ENCODE measurements at regions not wholly inside any gene's neighbourhood (a gene's known extent, or its start where the extent isn't known, plus 50 kb on each side); places are given as distances from the start of the nearest gene placed in this dataset.
A peak's percentile ranks its signal among the peaks of the same experiment; 100 is the strongest.

DNA sequence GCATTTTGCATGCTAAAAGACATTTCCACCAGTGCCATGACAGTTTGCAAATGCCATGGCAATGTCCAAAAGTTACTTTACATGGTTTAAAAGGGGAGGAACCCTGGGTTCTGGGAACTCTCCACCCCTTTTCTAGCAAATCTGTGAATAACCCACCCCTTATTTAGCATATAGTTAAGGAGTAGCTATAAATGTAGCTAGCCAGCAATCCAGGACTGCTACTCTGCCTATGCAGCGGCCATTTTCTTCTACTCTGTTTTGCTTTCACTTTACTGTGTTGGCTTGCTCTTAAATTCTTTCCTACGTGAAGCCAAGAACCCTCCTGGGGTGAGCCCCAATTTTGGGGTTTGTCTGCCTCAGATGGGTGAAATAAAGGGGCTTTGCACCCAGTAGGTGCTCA lies 141.0 kb downstream of the PTPN11 start:
- TF ChIP-seq, protein P1, sequence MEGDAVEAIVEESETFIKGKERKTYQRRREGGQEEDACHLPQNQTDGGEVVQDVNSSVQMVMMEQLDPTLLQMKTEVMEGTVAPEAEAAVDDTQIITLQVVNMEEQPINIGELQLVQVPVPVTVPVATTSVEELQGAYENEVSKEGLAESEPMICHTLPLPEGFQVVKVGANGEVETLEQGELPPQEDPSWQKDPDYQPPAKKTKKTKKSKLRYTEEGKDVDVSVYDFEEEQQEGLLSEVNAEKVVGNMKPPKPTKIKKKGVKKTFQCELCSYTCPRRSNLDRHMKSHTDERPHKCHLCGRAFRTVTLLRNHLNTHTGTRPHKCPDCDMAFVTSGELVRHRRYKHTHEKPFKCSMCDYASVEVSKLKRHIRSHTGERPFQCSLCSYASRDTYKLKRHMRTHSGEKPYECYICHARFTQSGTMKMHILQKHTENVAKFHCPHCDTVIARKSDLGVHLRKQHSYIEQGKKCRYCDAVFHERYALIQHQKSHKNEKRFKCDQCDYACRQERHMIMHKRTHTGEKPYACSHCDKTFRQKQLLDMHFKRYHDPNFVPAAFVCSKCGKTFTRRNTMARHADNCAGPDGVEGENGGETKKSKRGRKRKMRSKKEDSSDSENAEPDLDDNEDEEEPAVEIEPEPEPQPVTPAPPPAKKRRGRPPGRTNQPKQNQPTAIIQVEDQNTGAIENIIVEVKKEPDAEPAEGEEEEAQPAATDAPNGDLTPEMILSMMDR (IDR thresholded peaks at IDR 0.05; ENCODE audit: insufficient read depth, low read length), result no peak
- peak; percentile 16 for DNase-seq (ENCODE audit: low read depth)
- H3K4me3 ChIP-seq (ENCODE audit: low read depth, low read length), result peak overlapping the region; percentile 23

- no peak for DNase-seq (ENCODE audit: low read depth)
- TF ChIP-seq, protein P1 (IDR thresholded peaks at IDR 0.05; ENCODE audit: insufficient read depth, low read length), result no peak
- H3K4me3 ChIP-seq (ENCODE audit: low read depth, low read length), result no peak overlapping the region
Observed at GRCh38 chr12:112564160-112564784, 145.5 kb downstream of the PTPN11 start.

DNA sequence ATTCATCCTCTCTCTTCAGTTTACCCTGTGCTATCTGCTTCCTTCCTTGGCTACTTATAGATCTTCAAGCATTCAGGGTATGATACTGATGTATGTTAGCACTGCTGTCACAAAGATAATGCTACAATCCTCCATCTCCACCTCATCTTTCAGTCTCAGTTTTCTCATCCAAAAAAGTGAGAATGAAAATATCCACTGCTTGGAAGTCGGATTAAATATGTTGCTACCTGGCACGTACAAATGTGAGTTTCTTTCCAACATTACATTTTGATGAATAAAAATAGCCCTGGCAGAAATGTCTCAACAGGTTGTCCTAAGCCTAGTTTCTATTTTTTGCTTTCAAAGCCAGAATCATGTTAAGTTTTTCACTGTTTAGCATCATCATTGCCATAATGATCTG lies 149.9 kb downstream of the PTPN11 start:
- H3K4me3 ChIP-seq (ENCODE audit: low read depth, low read length), result no peak overlapping the region
- DNase-seq (ENCODE audit: low read depth), result no peak
- TF ChIP-seq, protein P1 (IDR thresholded peaks at IDR 0.05; ENCODE audit: insufficient read depth, low read length), result no peak

GRCh38 chr12:112570096-112570495 lies 151.3 kb downstream of the PTPN11 start:
- H3K4me3 ChIP-seq (ENCODE audit: low read depth, low read length), result no peak overlapping the region
- TF ChIP-seq, protein P1 (IDR thresholded peaks at IDR 0.05; ENCODE audit: insufficient read depth, low read length), result no peak
- DNase-seq (ENCODE audit: low read depth), result no peak

- no peak overlapping the region for H3K4me3 ChIP-seq (ENCODE audit: low read depth, low read length)
- no peak for DNase-seq (ENCODE audit: low read depth)
- TF ChIP-seq, protein P1 (IDR thresholded peaks at IDR 0.05; ENCODE audit: insufficient read depth, low read length), result no peak
Observed at GRCh38 chr12:112573141-112573540, 154.4 kb downstream of the PTPN11 start.

GRCh38 chr12:112574896-112575558 lies 156.3 kb downstream of the PTPN11 start:
- no peak for DNase-seq (ENCODE audit: low read depth)
- TF ChIP-seq, protein P1 (IDR thresholded peaks at IDR 0.05; ENCODE audit: insufficient read depth, low read length), result no peak
- no peak overlapping the region for H3K4me3 ChIP-seq (ENCODE audit: low read depth, low read length)
